MM.1S (cell line): ENCODE measurements at regions not wholly inside any gene's neighbourhood (a gene's known extent, or its start where the extent isn't known, plus 50 kb on each side); places are given as distances from the start of the nearest gene placed in this dataset.

Experiments
- DNase-seq: peaks from one replicate; pipeline ENCODE4 v3.0.0-alpha.2; 2015
- H2AFZ ChIP-seq: fragments of 300-600 bp; sonication (generic); 2 replicates; pipeline ENCODE4 v1.6.0; 2016; ENCODE audit warnings: antibody characterized with exemption, low read length
- H3F3A ChIP-seq: fragments of 300-600 bp; sonication (generic); 2 replicates; pipeline ENCODE4 v1.6.1; 2016; ENCODE audit warnings: mild to moderate bottlenecking, antibody characterized with exemption, low read length, moderate library complexity, mixed read lengths; ENCODE audit not compliant: insufficient read depth
- H3K27ac ChIP-seq: fragments of 300-600 bp; sonication (generic); 2 replicates; pipeline ENCODE4 v1.5.1; 2016; ENCODE audit warnings: mild to moderate bottlenecking, low read length
- H3K27me3 ChIP-seq: fragments of 300-600 bp; sonication (generic); replicated peaks from 2 replicates; pipeline ENCODE4 v1.6.0; 2016; ENCODE audit warnings: low read length; ENCODE audit not compliant: insufficient read depth
- H3K36me3 ChIP-seq: fragments of 300-600 bp; sonication (generic); replicated peaks from 2 replicates; pipeline ENCODE4 v1.6.1; 2016; ENCODE audit warnings: mild to moderate bottlenecking, low read length, mixed read lengths; ENCODE audit not compliant: insufficient read depth
- H3K4me1 ChIP-seq: fragments of 300-600 bp; sonication (generic); 2 replicates; pipeline ENCODE4 v1.6.1; 2016; ENCODE audit warnings: low read length, mixed read lengths
- H3K4me2 ChIP-seq: fragments of 300-600 bp; sonication (generic); 2 replicates; pipeline ENCODE4 v1.6.0; 2016; ENCODE audit warnings: low read depth, low read length
- H3K4me3 ChIP-seq: fragments of 300-600 bp; sonication (generic); 2 replicates; pipeline ENCODE4 v1.5.1; 2016; ENCODE audit warnings: low read length, mixed read lengths
- H3K79me2 ChIP-seq: fragments of 300-600 bp; sonication (generic); 2 replicates; pipeline ENCODE4 v1.6.1; 2016; ENCODE audit warnings: mixed run types, low read length, mixed read lengths
- H3K9ac ChIP-seq: fragments of 300-600 bp; sonication (generic); 2 replicates; pipeline ENCODE4 v1.6.1; 2016; ENCODE audit warnings: low read length, mixed read lengths
- H3K9me2 ChIP-seq: fragments of 300-600 bp; sonication (generic); replicated peaks from 2 replicates; pipeline ENCODE4 v1.6.1; 2016; ENCODE audit warnings: mild to moderate bottlenecking, low read length, mixed read lengths; ENCODE audit not compliant: insufficient read depth
- H3K9me3 ChIP-seq: fragments of 300-600 bp; sonication (generic); replicated peaks from 2 replicates; pipeline ENCODE4 v1.6.1; 2016; ENCODE audit warnings: mild to moderate bottlenecking, low read length, mixed read lengths; ENCODE audit not compliant: insufficient read depth
- H4K20me1 ChIP-seq: fragments of 300-600 bp; sonication (generic); 2 replicates; pipeline ENCODE4 v1.6.1; 2016; ENCODE audit warnings: mild to moderate bottlenecking, low read length, moderate library complexity, mixed read lengths; ENCODE audit not compliant: insufficient read depth
- CTCF ChIP-seq: fragments of 300-600 bp; sonication (generic); IDR thresholded peaks from 2 replicates; pipeline ENCODE4 v1.5.1; 2016; ENCODE audit warnings: antibody characterized with exemption, low read length, mixed read lengths
- EZH2 ChIP-seq: fragments of 300-600 bp; sonication (generic); optimal IDR thresholded peaks from 2 replicates; pipeline ENCODE3; 2017; ENCODE audit warnings: low read depth, mild to moderate bottlenecking, antibody characterized with exemption, low read length, mixed read lengths
- EZH2phosphoT487 ChIP-seq: fragments of 300-600 bp; sonication (generic); IDR thresholded peaks from 2 replicates; pipeline ENCODE4 v1.6.1; 2018; ENCODE audit warnings: antibody characterized with exemption, low read length

- no peak overlapping the region for H3K4me3 ChIP-seq
- H3K4me1 ChIP-seq: no peaks in the 10 kb centered on the region
- no peak overlapping the region for H3K27ac ChIP-seq
- H3K79me2 ChIP-seq: no peaks in the 10 kb centered on the region
- no peak overlapping the region for H3K9ac ChIP-seq
- H3K27me3 ChIP-seq: no peaks in the 10 kb centered on the region
- H3K4me2 ChIP-seq: no peak overlapping the region
- no peak overlapping the region for H2AFZ ChIP-seq
- no peaks in the 10 kb centered on the region for H4K20me1 ChIP-seq
- H3K9me2 ChIP-seq: no peaks in the 10 kb centered on the region
- TF ChIP-seq EZH2: no peak
- no peak for TF ChIP-seq CTCF
- no peak for TF ChIP-seq EZH2phosphoT487
- H3K9me3 ChIP-seq: no peaks in the 10 kb centered on the region
- no peaks in the 10 kb centered on the region for H3F3A ChIP-seq
- DNase-seq: no peak
- no peaks in the 10 kb centered on the region for H3K36me3 ChIP-seq
Observed at GRCh38 chr6:147664092-147664491, 155.6 kb downstream of the SAMD5 start.

- no peak overlapping the region for H2AFZ ChIP-seq
- H3K27ac ChIP-seq: no peak overlapping the region
- no peak overlapping the region for H3K4me3 ChIP-seq
- no peak overlapping the region for H3K9ac ChIP-seq
- DNase-seq: no peak
- no peaks in the 10 kb centered on the region for H3K9me2 ChIP-seq
- no peaks in the 10 kb centered on the region for H3K36me3 ChIP-seq
- H3K9me3 ChIP-seq: no peaks in the 10 kb centered on the region
- TF ChIP-seq EZH2phosphoT487 (no peak), CTCF (no peak), EZH2 (no peak)
- no peaks in the 10 kb centered on the region for H3K79me2 ChIP-seq
- H3K4me1 ChIP-seq: no peaks in the 10 kb centered on the region
- H3K4me2 ChIP-seq: no peak overlapping the region
- H3K27me3 ChIP-seq: no peaks in the 10 kb centered on the region
- H3F3A ChIP-seq: no peaks in the 10 kb centered on the region
- no peaks in the 10 kb centered on the region for H4K20me1 ChIP-seq
Observed at GRCh38 chr6:147666255-147666654, 157.8 kb downstream of the SAMD5 start.

- Histone ChIP-seq H3K9ac (no peak overlapping the region), H3F3A (no peaks in the 10 kb centered on the region), H3K27me3 (no peaks in the 10 kb centered on the region), H3K36me3 (no peaks in the 10 kb centered on the region), H3K9me2 (no peaks in the 10 kb centered on the region), H2AFZ (no peak overlapping the region), H3K27ac (no peak overlapping the region), H3K4me2 (no peak overlapping the region), H3K4me1 (no peaks in the 10 kb centered on the region), H3K9me3 (no peaks in the 10 kb centered on the region), H3K4me3 (no peak overlapping the region), H3K79me2 (no peaks in the 10 kb centered on the region), H4K20me1 (no peaks in the 10 kb centered on the region)
- TF ChIP-seq EZH2 (no peak), CTCF (no peak), EZH2phosphoT487 (no peak)
- DNase-seq: no peak
Observed at GRCh38 chr6:147667082-147667481, 158.6 kb downstream of the SAMD5 start.
